Uterus (tissue), 3 donors: ENCODE measurements at regions not wholly inside any gene's neighbourhood (a gene's known extent, or its start where the extent isn't known, plus 50 kb on each side); places are given as distances from the start of the nearest gene placed in this dataset.

Source experiments
- DNase-seq, 2 donors: peaks; one replicate each; pipeline ENCODE4 v3.0.0-alpha.2; 2019 to 2020
- H3K27ac ChIP-seq, 2 donors: fragments of 200-600 bp; sonication (generic); 1 replicate in 1 of 2; 2 replicates in 1 of 2; pipeline ENCODE4 v1.5.1; 2016 to 2018
- H3K27me3 ChIP-seq, 2 donors: fragments of 200-600 bp; sonication (generic); one replicate each; pipeline ENCODE4 v1.5.1; 2018 to 2019; ENCODE audit warnings: control low read depth in 1 of 2
- H3K36me3 ChIP-seq, 2 donors: fragments of 200-600 bp; sonication (generic); one replicate each; pipeline ENCODE4 v1.5.1; 2019; ENCODE audit warnings: control low read depth in 1 of 2
- H3K4me1 ChIP-seq, 2 donors: fragments of 200-600 bp; sonication (generic); one replicate each; pipeline ENCODE4 v1.5.1; 2018 to 2019; ENCODE audit warnings: control low read depth in 1 of 2
- H3K4me3 ChIP-seq, 2 donors: fragments of 200-600 bp; sonication (generic); 1 replicate in 1 of 2; 2 replicates in 1 of 2; pipeline ENCODE4 v1.5.1; 2018 to 2019; ENCODE audit warnings: mild to moderate bottlenecking in 1 of 2
- H3K9me3 ChIP-seq, 2 donors: fragments of 200-600 bp; sonication (generic); one replicate each; pipeline ENCODE4 v1.5.1; 2019; ENCODE audit warnings: control low read depth in 1 of 2
- POLR2A ChIP-seq, 2 donors: fragments of 450-650 bp; IDR thresholded peaks; one replicate each; pipeline ENCODE4 v1.6.1; 2016; ENCODE audit warnings: antibody characterized with exemption in 2 of 2, mild to moderate bottlenecking in 1 of 2, moderate library complexity in 1 of 2
- intact Hi-C: fragments of 100-400 bp; cut with DNase I; formaldehyde crosslinking; loops from one replicate; pipeline ENCODE4 v1.15.1; 2023; ENCODE audit warnings: low total_unique reads
- TF ChIP-seq, protein P1 (sequence below), 4 experiments: fragments of 200-600 bp in 2 of 4; fragments of 450-650 bp in 2 of 4; sonication (generic) in 2 of 4; IDR thresholded peaks; one replicate each; pipeline ENCODE4 v1.5.1; 2016 to 2019; ENCODE audit warnings: antibody characterized with exemption in 4 of 4, mild to moderate bottlenecking in 2 of 4, moderate library complexity in 1 of 4
- donor health status: DM: yes; HTN: yes; CAD: no.

DNA sequence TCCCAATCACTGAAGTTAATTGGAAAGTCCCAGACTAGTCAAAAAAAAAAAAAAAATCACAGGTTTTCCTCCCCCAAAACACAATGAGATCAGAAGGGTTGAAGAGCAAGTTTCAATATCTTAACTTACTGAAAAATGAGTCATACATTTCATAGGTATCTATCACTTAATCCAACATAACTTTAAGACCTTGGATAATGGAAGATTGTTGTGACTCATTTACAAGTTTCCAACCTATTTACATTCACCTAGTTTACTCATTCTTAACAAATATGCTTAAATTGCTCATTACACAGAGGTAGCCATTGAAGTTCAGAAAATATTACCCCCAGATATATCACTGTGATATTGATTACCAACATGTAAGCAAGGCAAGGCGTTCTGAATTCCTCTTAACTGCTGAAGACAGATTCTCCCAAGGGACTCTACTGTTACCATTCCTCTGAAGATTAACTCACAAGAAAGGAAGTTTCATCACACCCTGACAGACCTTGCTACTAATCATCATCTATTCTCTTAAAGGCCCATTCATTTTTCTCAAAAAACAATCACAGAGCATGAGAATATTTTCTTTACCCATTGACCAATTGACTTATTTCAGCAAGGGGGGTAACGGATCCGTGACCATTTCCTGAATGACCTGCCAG lies 563.8 kb downstream of the TLE1 start:
- no peaks in the 10 kb centered on the region for H3K36me3 ChIP-seq
- no peak for TF ChIP-seq POLR2A (IDR thresholded peaks at IDR 0.05)
- TF ChIP-seq, protein P1, sequence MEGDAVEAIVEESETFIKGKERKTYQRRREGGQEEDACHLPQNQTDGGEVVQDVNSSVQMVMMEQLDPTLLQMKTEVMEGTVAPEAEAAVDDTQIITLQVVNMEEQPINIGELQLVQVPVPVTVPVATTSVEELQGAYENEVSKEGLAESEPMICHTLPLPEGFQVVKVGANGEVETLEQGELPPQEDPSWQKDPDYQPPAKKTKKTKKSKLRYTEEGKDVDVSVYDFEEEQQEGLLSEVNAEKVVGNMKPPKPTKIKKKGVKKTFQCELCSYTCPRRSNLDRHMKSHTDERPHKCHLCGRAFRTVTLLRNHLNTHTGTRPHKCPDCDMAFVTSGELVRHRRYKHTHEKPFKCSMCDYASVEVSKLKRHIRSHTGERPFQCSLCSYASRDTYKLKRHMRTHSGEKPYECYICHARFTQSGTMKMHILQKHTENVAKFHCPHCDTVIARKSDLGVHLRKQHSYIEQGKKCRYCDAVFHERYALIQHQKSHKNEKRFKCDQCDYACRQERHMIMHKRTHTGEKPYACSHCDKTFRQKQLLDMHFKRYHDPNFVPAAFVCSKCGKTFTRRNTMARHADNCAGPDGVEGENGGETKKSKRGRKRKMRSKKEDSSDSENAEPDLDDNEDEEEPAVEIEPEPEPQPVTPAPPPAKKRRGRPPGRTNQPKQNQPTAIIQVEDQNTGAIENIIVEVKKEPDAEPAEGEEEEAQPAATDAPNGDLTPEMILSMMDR (IDR thresholded peaks at IDR 0.05), result no peak
- no peak overlapping the region for H3K27ac ChIP-seq
- H3K4me3 ChIP-seq, result no peak overlapping the region
- no peaks in the 10 kb centered on the region for H3K27me3 ChIP-seq
- H3K9me3 ChIP-seq, result no peaks in the 10 kb centered on the region
- no peak for DNase-seq
- intact Hi-C loops, result no loop called here
- no peaks in the 10 kb centered on the region for H3K4me1 ChIP-seq

DNA sequence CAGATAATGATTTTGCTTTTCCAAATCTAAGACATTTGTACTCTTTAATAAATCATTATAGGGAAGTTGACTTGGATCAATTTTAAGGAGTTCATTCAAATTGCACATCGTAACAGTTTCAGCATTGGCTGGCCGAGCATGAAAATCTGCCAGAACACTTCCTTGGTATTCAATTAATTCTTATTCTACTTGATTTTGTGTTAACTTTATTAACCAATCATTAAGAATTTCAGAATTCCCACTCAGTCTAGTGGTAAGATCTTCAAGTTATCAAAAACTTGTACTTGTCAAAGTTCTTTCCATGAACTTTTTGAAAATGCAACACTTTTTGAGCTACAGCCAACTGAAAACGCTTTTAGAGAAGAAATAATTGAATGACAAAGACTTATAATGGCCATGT lies 565.8 kb downstream of the TLE1 start:
- no peak for TF ChIP-seq POLR2A (IDR thresholded peaks at IDR 0.05)
- TF ChIP-seq, protein P1 (IDR thresholded peaks at IDR 0.05), result no peak
- no peak for DNase-seq
- Histone ChIP-seq H3K27me3 (no peaks in the 10 kb centered on the region), H3K4me3 (no peak overlapping the region), H3K27ac (no peak overlapping the region), H3K9me3 (no peaks in the 10 kb centered on the region), H3K36me3 (no peaks in the 10 kb centered on the region), H3K4me1 (no peaks in the 10 kb centered on the region)
- intact Hi-C loops, result no loop called here

- Histone ChIP-seq H3K4me3 (no peak overlapping the region), H3K4me1 (no peaks in the 10 kb centered on the region), H3K36me3 (no peaks in the 10 kb centered on the region), H3K9me3 (no peaks in the 10 kb centered on the region), H3K27ac (no peak overlapping the region), H3K27me3 (no peaks in the 10 kb centered on the region)
- DNase-seq, result no peak
- intact Hi-C loops, result no loop called here
- TF ChIP-seq POLR2A (IDR thresholded peaks at IDR 0.05), result no peak
- TF ChIP-seq, protein P1 (IDR thresholded peaks at IDR 0.05), result no peak
Measured at GRCh38 chr9:81122749-81123148, 566.6 kb downstream of the TLE1 start.

DNA sequence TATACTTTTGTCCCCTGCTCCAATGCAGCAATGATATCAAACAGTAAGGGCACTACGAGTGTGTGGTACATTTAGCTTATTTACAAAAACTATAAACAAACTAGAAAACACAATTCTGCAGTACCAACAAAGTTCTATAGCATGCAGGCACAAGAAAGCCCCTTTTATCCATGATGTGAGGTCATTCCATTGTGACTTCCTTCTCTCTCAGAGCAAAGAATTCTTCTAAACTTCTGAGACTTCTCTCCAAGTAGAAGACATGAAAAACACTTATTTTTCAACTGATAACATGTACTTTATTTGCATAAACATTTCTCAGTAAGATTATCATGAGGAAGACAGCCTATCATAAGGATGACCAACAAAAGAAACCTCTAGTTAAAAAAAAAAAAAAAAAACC lies 569.8 kb downstream of the TLE1 start:
- no peak for DNase-seq
- Histone ChIP-seq H3K4me3 (no peak overlapping the region), H3K36me3 (no peaks in the 10 kb centered on the region), H3K27ac (no peak overlapping the region), H3K9me3 (no peaks in the 10 kb centered on the region), H3K27me3 (no peaks in the 10 kb centered on the region), H3K4me1 (no peaks in the 10 kb centered on the region)
- intact Hi-C loops, result no loop called here
- TF ChIP-seq, protein P1 (IDR thresholded peaks at IDR 0.05), result no peak
- TF ChIP-seq POLR2A (IDR thresholded peaks at IDR 0.05), result no peak

- no peaks in the 10 kb centered on the region for H3K4me1 ChIP-seq
- no peaks in the 10 kb centered on the region for H3K9me3 ChIP-seq
- H3K27me3 ChIP-seq, result no peaks in the 10 kb centered on the region
- intact Hi-C loops, result no loop called here
- no peak overlapping the region for H3K4me3 ChIP-seq
- no peak overlapping the region for H3K27ac ChIP-seq
- no peaks in the 10 kb centered on the region for H3K36me3 ChIP-seq
- TF ChIP-seq, protein P1 (IDR thresholded peaks at IDR 0.05), result no peak
- TF ChIP-seq POLR2A (IDR thresholded peaks at IDR 0.05), result no peak
- DNase-seq, result no peak
Measured at GRCh38 chr9:81118416-81118815, 570.9 kb downstream of the TLE1 start.
